ENCODE measurements at regions not wholly inside any gene's neighbourhood (a gene's known extent, or its start where the extent isn't known, plus 50 kb on each side); places are given as distances from the start of the nearest gene placed in this dataset.

- TF ChIP-seq CTCF (IDR thresholded peaks at IDR 0.05; ENCODE audit: control insufficient read depth, extremely low read depth, insufficient read depth) = no peak
- H3K4me3 ChIP-seq (ENCODE audit: low read depth, low read length) = no peak overlapping the region
Measured at GRCh38 chr14:85057221-85057620, 472.7 kb upstream of the FLRT2 start.

GRCh38 chr14:85058150-85058549 lies 471.8 kb upstream of the FLRT2 start:
- no peak overlapping the region for H3K4me3 ChIP-seq (ENCODE audit: low read depth, low read length)
- no peak for TF ChIP-seq CTCF (IDR thresholded peaks at IDR 0.05; ENCODE audit: control insufficient read depth, extremely low read depth, insufficient read depth)
- DNase-seq (ENCODE audit: low read depth) = no peak

More at GRCh38 chr14:85057221-85057620, 472.7 kb upstream of the FLRT2 start:
- no peak for DNase-seq (ENCODE audit: low read depth)

GRCh38 chr14:85060121-85060520 lies 469.8 kb upstream of the FLRT2 start:
- no peak for DNase-seq (ENCODE audit: low read depth)
- no peak overlapping the region for H3K4me3 ChIP-seq (ENCODE audit: low read depth, low read length)
- TF ChIP-seq CTCF (IDR thresholded peaks at IDR 0.05; ENCODE audit: control insufficient read depth, extremely low read depth, insufficient read depth) = no peak

- TF ChIP-seq CTCF (IDR thresholded peaks at IDR 0.05; ENCODE audit: control insufficient read depth, extremely low read depth, insufficient read depth) = no peak
- DNase-seq (ENCODE audit: low read depth) = no peak
- no peak overlapping the region for H3K4me3 ChIP-seq (ENCODE audit: low read depth, low read length)
Measured at GRCh38 chr14:85061256-85061655, 468.7 kb upstream of the FLRT2 start.

GRCh38 chr14:85063747-85064146 lies 466.2 kb upstream of the FLRT2 start:
- no peak for DNase-seq (ENCODE audit: low read depth)
- no peak overlapping the region for H3K4me3 ChIP-seq (ENCODE audit: low read depth, low read length)
- TF ChIP-seq CTCF (IDR thresholded peaks at IDR 0.05; ENCODE audit: control insufficient read depth, extremely low read depth, insufficient read depth) = no peak

- H3K4me3 ChIP-seq (ENCODE audit: low read depth, low read length) = no peak overlapping the region
- no peak for DNase-seq (ENCODE audit: low read depth)
- no peak for TF ChIP-seq CTCF (IDR thresholded peaks at IDR 0.05; ENCODE audit: control insufficient read depth, extremely low read depth, insufficient read depth)
Measured at GRCh38 chr14:85071447-85071846, 458.5 kb upstream of the FLRT2 start.

GRCh38 chr14:85074955-85075354 lies 455.0 kb upstream of the FLRT2 start:
- no peak for TF ChIP-seq CTCF (IDR thresholded peaks at IDR 0.05; ENCODE audit: control insufficient read depth, extremely low read depth, insufficient read depth)
- no peak overlapping the region for H3K4me3 ChIP-seq (ENCODE audit: low read depth, low read length)

More at GRCh38 chr14:85074955-85075354, 455.0 kb upstream of the FLRT2 start:
- DNase-seq (ENCODE audit: low read depth) = no peak

All from LNCaP clone FGC (cell line).